Stomach (tissue), 4 donors: ENCODE measurements at regions not wholly inside any gene's neighbourhood (a gene's known extent, or its start where the extent isn't known, plus 50 kb on each side); places are given as distances from the start of the nearest gene placed in this dataset.

ENCODE experiments used
- EP300 ChIP-seq: sonication (generic); formaldehyde crosslinking; IDR thresholded peaks from one replicate; pipeline ENCODE4 v1.6.1; 2017; ENCODE audit warnings: antibody characterized with exemption
- POLR2A ChIP-seq, 4 donors: fragments of 450-650 bp; IDR thresholded peaks; one replicate each; pipeline ENCODE4 v1.6.1; 2016; ENCODE audit warnings: antibody characterized with exemption in 4 of 4, control low read depth in 2 of 4, mild to moderate bottlenecking in 1 of 4, moderate library complexity in 1 of 4
- POLR2AphosphoS5 ChIP-seq, 3 donors: sonication (generic); formaldehyde crosslinking; IDR thresholded peaks; one replicate each; pipeline ENCODE4 v1.6.1; 2016; ENCODE audit warnings: antibody characterized with exemption in 3 of 3
- TF ChIP-seq, protein P1 (sequence below), 7 experiments: fragments of 450-650 bp in 4 of 7; fragments of 200-600 bp in 3 of 7; sonication (generic) in 3 of 7; IDR thresholded peaks; one replicate each; pipeline ENCODE4 v1.5.1; 2016 to 2019; ENCODE audit warnings: antibody characterized with exemption in 7 of 7, control low read depth in 2 of 7, mild to moderate bottlenecking in 1 of 7

DNA sequence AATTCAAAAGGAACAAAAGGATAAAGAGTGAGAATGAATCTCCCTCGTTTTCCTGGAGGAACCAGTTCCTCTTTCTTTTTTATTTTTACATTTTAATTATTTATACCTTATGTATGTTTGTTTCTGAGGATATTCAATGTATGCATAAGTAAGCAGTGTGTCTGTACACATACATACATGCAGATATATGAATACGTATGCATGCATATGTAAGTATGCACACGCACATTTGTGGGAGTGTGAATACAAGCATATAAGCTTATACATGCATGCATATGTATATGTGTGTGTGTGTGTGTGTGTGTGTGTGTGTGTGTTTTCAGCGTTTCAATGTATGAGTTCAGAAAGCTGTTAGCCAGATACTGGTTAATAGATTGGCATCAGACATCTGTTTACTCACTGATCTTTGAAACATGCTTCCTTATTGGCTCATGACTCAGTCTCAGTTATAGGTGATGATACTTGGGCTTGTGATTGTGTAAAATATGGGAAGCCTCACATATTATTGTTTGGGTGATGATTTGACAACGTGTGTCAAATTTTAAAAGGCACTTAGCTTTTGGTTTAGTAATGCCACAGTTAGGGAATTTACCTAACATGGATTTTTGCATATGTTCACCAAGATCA is 279.7 kb upstream of the TRIB2 start:
- TF ChIP-seq, protein P1, sequence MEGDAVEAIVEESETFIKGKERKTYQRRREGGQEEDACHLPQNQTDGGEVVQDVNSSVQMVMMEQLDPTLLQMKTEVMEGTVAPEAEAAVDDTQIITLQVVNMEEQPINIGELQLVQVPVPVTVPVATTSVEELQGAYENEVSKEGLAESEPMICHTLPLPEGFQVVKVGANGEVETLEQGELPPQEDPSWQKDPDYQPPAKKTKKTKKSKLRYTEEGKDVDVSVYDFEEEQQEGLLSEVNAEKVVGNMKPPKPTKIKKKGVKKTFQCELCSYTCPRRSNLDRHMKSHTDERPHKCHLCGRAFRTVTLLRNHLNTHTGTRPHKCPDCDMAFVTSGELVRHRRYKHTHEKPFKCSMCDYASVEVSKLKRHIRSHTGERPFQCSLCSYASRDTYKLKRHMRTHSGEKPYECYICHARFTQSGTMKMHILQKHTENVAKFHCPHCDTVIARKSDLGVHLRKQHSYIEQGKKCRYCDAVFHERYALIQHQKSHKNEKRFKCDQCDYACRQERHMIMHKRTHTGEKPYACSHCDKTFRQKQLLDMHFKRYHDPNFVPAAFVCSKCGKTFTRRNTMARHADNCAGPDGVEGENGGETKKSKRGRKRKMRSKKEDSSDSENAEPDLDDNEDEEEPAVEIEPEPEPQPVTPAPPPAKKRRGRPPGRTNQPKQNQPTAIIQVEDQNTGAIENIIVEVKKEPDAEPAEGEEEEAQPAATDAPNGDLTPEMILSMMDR (IDR thresholded peaks at IDR 0.05): no peak
- TF ChIP-seq POLR2AphosphoS5 (IDR thresholded peaks at IDR 0.05): no peak
- TF ChIP-seq POLR2A (IDR thresholded peaks at IDR 0.05): no peak
- no peak for TF ChIP-seq EP300
